Amniotic epithelial cell (primary cell): ENCODE measurements at regions not wholly inside any gene's neighbourhood (a gene's known extent, or its start where the extent isn't known, plus 50 kb on each side); places are given as distances from the start of the nearest gene placed in this dataset.
"Not testable (repeated sequence)": the region's sequence is repeated elsewhere in the genome, so short reads cannot be mapped to it uniquely, and the experiment has no call there.

Experiments
- DNase-seq: peaks from one replicate; pipeline ENCODE4 v3.0.0-alpha.2; 2010; ENCODE audit warnings: low read depth

DNA sequence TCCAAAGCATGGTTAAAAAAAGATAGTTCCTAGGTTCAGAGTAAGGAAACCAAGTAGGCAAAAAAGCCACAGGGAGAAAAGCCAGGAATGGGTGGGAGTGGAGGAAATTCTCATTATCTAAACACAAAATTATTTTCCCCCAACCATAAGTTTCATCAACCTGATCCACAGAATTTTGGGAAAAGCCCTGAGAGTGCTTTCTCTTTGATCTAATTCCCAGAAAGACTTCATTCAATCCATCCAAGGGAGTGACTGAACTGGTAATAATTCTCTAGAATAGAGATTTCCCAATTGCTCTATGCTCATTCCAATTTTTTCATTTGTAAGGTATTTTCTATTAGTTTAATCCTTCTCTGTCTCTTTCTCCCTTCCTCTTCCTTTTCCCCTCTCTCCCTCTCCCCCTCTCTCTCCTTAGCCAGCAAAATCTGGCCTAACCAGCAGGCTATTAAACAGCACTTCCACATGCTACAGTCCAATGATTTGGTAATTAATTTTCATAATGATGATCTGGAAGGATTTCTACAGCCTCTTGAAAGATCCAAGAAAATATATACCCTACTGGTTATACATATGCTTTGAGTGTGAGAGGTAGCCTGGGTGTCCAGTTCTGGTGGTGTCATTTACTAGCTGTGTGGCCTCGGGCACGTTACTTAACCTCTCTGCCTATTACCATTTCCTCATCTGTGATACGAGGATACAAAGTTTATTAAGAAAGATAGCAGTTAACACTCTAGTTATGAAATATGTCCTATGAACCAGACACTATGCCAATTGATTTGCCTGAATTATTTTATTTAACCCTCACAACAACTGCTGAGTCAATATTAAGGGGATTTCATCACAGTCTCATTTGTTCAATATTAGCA is 251.5 kb upstream of the RASGEF1B start:
- DNase-seq: no peak

DNA sequence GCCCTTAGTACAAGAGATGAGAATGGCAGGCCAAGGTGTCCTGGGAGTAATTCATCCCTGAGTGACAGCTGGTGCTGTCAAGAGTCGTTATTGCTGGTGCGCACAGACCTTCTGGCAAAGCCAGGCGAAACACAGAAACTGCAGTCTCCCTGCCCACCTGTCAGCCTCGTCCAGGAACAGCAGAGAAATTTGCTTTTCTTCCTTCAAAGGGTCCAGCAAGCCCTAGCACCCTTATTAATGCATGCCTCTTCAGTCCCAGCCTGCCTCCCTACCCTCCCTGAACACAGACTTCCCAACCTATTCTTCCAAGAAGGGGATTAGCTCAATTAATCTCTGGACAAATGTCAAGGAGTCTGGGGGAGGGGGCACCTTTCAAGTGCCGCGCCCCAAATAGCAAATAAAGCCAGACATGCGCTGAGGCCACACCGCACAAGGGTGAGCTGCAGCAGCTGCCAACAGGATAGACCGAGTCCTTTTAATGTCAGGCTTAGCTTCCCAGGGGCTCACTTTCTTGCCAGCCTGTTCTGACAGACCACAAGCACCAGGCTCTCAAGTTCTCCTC is 250.7 kb upstream of the RASGEF1B start:
- DNase-seq: no peak

- DNase-seq: no peak
Observed at GRCh38 chr4:81715757-81716156, 244.1 kb upstream of the RASGEF1B start.

- DNase-seq: not testable (repeated sequence)
Observed at GRCh38 chr4:81715357-81715756, 243.7 kb upstream of the RASGEF1B start.

- no peak for DNase-seq
Observed at GRCh38 chr4:81714291-81714690, 242.6 kb upstream of the RASGEF1B start.

- no peak for DNase-seq
Observed at GRCh38 chr4:81712714-81713113, 241.0 kb upstream of the RASGEF1B start.

DNA sequence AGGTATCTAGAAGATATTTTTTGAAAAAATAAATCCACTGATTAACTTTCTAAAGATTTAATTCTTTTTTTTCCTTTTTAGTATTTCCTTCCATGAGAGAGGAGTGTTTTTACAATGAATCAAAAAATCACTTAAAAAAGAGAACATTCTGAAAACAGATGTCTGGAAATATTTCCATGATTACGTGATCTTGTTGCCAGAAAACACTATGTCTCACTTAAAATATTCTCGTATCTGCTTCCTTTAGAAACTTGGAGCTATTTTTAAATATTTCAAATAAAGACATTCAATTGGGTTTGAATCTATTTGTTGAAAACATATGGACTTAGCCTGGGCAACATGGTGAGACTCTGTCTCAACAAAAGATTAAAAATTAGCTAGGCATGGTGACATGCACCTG is 232.8 kb upstream of the RASGEF1B start:
- DNase-seq: no peak

- DNase-seq: no peak
Observed at GRCh38 chr4:81700189-81700588, 228.5 kb upstream of the RASGEF1B start.

DNA sequence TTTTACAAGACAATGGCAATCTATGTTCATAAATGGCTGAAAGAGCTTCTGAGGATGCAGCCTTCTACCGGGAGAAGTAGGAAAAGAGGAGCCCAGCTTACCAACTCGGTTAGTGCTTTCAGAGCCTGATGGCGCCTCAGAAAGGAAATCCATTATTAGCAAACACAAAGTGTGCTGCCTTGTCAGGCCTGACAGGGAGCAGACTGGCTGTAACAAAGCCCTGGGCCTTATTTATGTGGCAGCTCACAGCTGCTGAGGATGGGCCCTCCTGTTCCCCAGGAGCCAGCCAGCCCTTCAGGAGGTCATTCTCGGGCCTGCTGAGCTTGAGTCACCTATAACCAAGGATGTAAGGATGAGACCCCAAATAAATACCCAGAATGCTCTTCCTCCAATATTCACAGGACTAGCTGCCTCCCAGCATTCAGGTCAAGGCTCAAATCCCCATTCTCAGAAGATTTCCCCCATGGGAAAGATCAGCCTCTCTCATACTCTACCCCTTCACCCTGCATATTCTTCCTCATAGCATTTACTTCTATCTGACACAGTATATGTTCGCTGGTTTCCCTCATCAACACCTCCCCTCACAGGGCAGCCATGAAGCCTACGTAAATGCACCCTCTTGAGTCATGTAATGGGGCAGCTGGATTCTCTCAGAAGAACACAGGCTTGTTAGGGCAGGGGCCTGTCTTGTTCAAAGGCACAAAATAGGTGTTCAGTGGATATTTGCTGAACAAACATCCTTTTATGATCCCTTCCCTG is 227.0 kb upstream of the RASGEF1B start:
- DNase-seq: no peak

GRCh38 chr4:81694176-81694913 is 222.6 kb upstream of the RASGEF1B start:
- no peak for DNase-seq

DNA sequence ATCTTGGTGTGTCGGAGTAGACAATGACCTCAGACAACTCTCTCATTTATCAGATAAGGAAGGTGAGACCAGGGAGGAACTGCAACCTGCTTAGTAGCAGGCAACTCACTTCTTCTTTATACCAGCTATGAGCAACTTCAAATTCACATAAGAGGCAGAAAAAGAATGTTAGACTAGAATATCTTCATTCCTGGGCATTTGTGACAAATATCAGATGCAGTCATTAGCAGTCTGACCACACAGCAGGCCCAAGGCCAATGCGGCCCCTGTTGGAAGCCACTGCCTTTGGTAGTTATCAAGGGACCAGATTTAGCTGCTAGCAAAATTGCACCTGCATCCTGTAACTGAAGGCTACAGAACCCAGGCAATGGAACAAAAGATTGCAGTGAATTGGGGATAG is 219.2 kb upstream of the RASGEF1B start:
- DNase-seq: no peak

GRCh38 chr4:81688085-81688484 is 216.4 kb upstream of the RASGEF1B start:
- no peak for DNase-seq

GRCh38 chr4:81687471-81687870 is 215.8 kb upstream of the RASGEF1B start:
- no peak for DNase-seq

DNA sequence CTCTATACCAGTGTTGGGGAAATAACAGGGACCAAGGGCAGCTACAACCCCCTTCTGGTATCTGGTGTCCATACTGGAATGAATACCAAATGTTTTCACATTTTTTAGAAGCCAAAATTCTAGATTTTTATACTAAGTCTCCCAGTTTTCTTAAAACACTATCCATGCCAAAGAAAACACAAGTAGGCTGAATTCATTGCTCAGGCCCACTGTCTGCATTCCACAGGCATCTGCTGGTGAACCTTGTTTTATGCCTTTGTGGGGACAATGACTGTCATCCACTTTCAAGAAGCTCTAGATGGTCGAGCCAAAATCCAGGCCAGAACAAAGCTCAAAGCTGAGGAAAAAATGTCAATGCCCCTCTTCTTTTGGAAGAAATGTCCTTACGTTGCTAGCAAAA is 213.4 kb upstream of the RASGEF1B start:
- no peak for DNase-seq

DNA sequence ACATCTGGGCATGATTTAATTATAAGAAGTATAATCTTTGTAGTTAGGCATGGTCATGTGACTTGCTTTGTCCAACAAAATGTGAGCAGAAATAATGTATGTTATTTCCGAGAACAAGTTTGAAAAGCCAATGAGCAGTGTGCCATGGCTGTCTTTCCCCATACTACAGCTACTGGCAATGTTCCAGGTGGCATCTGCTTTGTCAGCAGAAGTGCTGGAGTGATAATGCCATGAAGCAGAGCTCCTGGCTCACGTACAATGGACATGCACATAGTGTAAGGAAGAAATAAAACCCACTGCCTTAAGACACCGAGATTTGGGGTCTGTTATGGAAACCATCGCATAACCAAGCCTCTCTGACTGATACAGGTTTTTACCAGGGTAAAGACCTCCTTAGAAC is 212.6 kb upstream of the RASGEF1B start:
- no peak for DNase-seq

DNA sequence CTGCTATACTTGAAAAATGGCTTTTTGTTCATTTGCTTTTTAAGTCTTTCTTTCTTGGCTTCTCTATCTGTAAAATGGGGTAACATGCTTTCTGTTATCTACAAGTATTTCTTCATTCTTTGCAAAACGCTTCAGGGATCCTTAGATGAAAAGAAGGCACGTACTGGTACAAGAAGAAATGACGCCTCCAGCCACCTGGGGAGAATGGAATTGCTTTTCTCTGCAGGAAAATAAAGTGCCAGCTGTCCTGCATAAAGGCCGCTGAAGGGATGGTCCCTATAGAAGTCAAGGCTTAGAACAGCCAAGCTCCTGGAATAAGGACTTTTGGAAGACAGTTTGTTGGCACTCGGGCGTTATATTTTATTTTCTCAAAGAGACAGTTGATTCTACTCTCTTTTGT is 210.8 kb upstream of the RASGEF1B start:
- no peak for DNase-seq

- no peak for DNase-seq
Observed at GRCh38 chr4:81679315-81679714, 207.6 kb upstream of the RASGEF1B start.

- DNase-seq: no peak
Observed at GRCh38 chr4:81678801-81679200, 207.1 kb upstream of the RASGEF1B start.

GRCh38 chr4:81676537-81676936 is 204.8 kb upstream of the RASGEF1B start:
- DNase-seq: no peak

GRCh38 chr4:81675791-81676393 is 204.2 kb upstream of the RASGEF1B start:
- DNase-seq: no peak

DNA sequence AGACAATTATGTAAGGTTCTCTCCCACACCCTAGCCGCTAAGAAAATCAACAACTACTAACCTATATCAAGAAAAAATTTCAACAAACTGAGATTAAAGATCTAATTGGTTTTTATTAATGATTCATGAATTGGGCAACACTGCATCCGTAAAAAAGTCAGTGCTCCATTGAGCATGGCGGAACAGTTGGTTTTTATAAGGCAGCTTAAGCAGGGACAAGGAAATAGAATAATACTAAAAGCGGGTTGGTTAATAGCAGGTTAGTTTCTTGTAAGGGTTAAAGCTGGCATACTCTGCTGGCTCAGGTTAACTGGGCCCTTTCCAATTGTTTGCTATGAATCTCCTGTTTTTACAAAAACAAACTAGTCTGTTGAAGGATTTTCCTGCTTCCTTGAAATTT is 202.3 kb upstream of the RASGEF1B start:
- DNase-seq: no peak

GRCh38 chr4:81668328-81668727 is 196.6 kb upstream of the RASGEF1B start:
- DNase-seq: not testable (repeated sequence)
